Upper lobe of left lung (tissue), 6 donors: ENCODE measurements at regions not wholly inside any gene's neighbourhood (a gene's known extent, or its start where the extent isn't known, plus 50 kb on each side); places are given as distances from the start of the nearest gene placed in this dataset.

Source experiments
- ATAC-seq, 2 donors: fragments of 200-7000 bp; cut with Tn5 transposase; one replicate each; pipeline ENCODE4 v1.9.1; 2022; ENCODE audit warnings: mild to moderate bottlenecking in 2 of 2, moderate library complexity in 2 of 2; ENCODE audit not compliant: low FRiP score in 2 of 2
- DNase-seq, 2 donors: peaks; one replicate each; pipeline ENCODE4 v3.0.0-alpha.2; 2019 to 2020
- H3K27ac ChIP-seq, 4 donors: fragments of 200-600 bp; sonication (generic); one replicate each; pipeline ENCODE4 v1.5.1; 2016 to 2019
- H3K27me3 ChIP-seq, 4 donors: fragments of 200-600 bp; sonication (generic); one replicate each; pipeline ENCODE4 v1.5.1; 2017 to 2019
- H3K36me3 ChIP-seq, 4 donors: fragments of 200-600 bp; sonication (generic); one replicate each; pipeline ENCODE4 v1.5.1; 2016 to 2019
- H3K4me1 ChIP-seq, 4 donors: fragments of 200-600 bp; sonication (generic); one replicate each; pipeline ENCODE4 v1.5.1; 2018 to 2019
- H3K4me3 ChIP-seq, 4 donors: fragments of 200-600 bp; sonication (generic); one replicate each; pipeline ENCODE4 v1.5.1; 2017 to 2019; ENCODE audit warnings: mild to moderate bottlenecking in 2 of 4, moderate library complexity in 1 of 4
- H3K9me3 ChIP-seq, 4 donors: fragments of 200-600 bp; sonication (generic); one replicate each; pipeline ENCODE4 v1.5.1; 2018 to 2019
- CTCF ChIP-seq, 6 experiments: fragments of 450-650 bp in 4 of 6; fragments of 200-600 bp in 2 of 6; sonication (generic) in 2 of 6; IDR thresholded peaks; one replicate each; pipeline ENCODE4 v1.5.1; 2016 to 2019; ENCODE audit warnings: antibody characterized with exemption in 6 of 6
- EP300 ChIP-seq, 4 donors: sonication (generic); formaldehyde crosslinking; IDR thresholded peaks; one replicate each; pipeline ENCODE4 v1.5.1; 2017; ENCODE audit warnings: antibody characterized with exemption in 4 of 4, control low read depth in 2 of 4
- POLR2A ChIP-seq, 4 donors: fragments of 450-650 bp; IDR thresholded peaks; one replicate each; pipeline ENCODE4 v1.5.1; 2016 to 2017; ENCODE audit warnings: antibody characterized with exemption in 4 of 4, mild to moderate bottlenecking in 2 of 4
- POLR2AphosphoS5 ChIP-seq, 2 donors: sonication (generic); formaldehyde crosslinking; IDR thresholded peaks; one replicate each; pipeline ENCODE4 v1.5.1; 2017; ENCODE audit warnings: antibody characterized with exemption in 2 of 2
- WGBS, 2 donors: methylation state at CpG; one replicate each; pipeline ENCODE4 v1.1.5; 2017 to 2018; 5-methylcytosine and 5-hydroxymethylcytosine counted together
- donor health status: DM: no; HTN: no; CAD: no; lungs with moderate emphysema.
- donor health status: DM: no; HTN: yes; CAD: no; lungs with severe emphysema.

GRCh38 chr7:112869111-112869774 is 79.0 kb upstream of the TMEM168 start:
- WGBS, 2 donors = 81 to 82% methylated on average over 15 of the region's 15 CpGs
- no peak overlapping the region for H3K27ac ChIP-seq
- DNase-seq = peak; percentile 12 to 53

GRCh38 chr7:112868609-112869008 is 78.4 kb upstream of the TMEM168 start:
- DNase-seq (no peak), ATAC-seq (no peak)
- Histone ChIP-seq H3K27me3 (no peaks in the 10 kb centered on the region), H3K36me3 (no peaks in the 10 kb centered on the region), H3K4me1 (peaks cover 0 to 13% (median 5%) of the 10 kb centered on the region in 4 donors), H3K9me3 (no peaks in the 10 kb centered on the region), H3K27ac (no peak overlapping the region), H3K4me3 (no peak overlapping the region)
- WGBS, 2 donors = 86 to 92% methylated on average over 2 to 4 of the region's 4 CpGs
- TF ChIP-seq POLR2A (IDR thresholded peaks at IDR 0.05) (no peak), CTCF (IDR thresholded peaks at IDR 0.05) (no peak), POLR2AphosphoS5 (IDR thresholded peaks at IDR 0.05) (no peak), EP300 (IDR thresholded peaks at IDR 0.05) (no peak)

More at GRCh38 chr7:112869111-112869774, 79.0 kb upstream of the TMEM168 start:
- ATAC-seq = peak; percentile 32 to 76
- H3K4me1 ChIP-seq = peaks cover 0 to 13% (median 5%) of the 10 kb centered on the region in 4 donors
- no peak for TF ChIP-seq POLR2A (IDR thresholded peaks at IDR 0.05)
- TF ChIP-seq CTCF (IDR thresholded peaks at IDR 0.05) = peak; percentile 33 to 67 (median 54)
- H3K4me3 ChIP-seq = no peak overlapping the region
- no peaks in the 10 kb centered on the region for H3K36me3 ChIP-seq
- H3K9me3 ChIP-seq = no peaks in the 10 kb centered on the region
- no peaks in the 10 kb centered on the region for H3K27me3 ChIP-seq

DNA sequence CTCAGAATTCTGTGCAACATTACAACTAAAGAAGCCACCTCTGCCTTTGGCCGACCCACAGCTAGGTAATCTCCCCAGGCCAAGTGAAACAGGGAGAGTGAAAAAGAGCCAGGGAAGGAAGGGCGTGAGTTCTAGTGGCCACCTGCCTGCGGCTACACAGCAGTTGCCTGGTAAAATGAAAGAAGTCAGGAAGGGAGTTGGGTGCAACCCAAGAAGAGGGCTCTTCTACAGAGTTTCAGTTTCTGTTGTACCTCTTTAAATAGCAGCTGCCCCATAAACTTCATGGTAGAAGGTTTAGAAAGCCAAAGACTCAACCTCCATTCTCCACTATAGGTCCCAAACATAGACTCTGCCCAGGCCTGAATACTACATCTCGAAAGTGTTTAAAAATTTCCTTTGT is 76.2 kb upstream of the TMEM168 start:
- no peak for TF ChIP-seq POLR2A (IDR thresholded peaks at IDR 0.05)
- no peak for TF ChIP-seq CTCF (IDR thresholded peaks at IDR 0.05)
- TF ChIP-seq EP300 (IDR thresholded peaks at IDR 0.05) = no peak
- no peak for TF ChIP-seq POLR2AphosphoS5 (IDR thresholded peaks at IDR 0.05)
- ATAC-seq (no peak), DNase-seq (no peak)
- Histone ChIP-seq H3K9me3 (no peaks in the 10 kb centered on the region), H3K4me1 (peaks cover 0 to 13% (median 5%) of the 10 kb centered on the region in 4 donors), H3K27ac (peak overlapping the region in 1 of 4 donors; percentile 7), H3K36me3 (no peaks in the 10 kb centered on the region), H3K4me3 (no peak overlapping the region), H3K27me3 (no peaks in the 10 kb centered on the region)
- WGBS, 2 donors = 40% methylated on average over 4 of the region's 4 CpGs

GRCh38 chr7:112864380-112864779 is 74.2 kb upstream of the TMEM168 start:
- DNase-seq = no peak
- ATAC-seq = no peak
- no peak for TF ChIP-seq POLR2AphosphoS5 (IDR thresholded peaks at IDR 0.05)
- Histone ChIP-seq H3K27ac (no peak overlapping the region), H3K4me1 (peaks cover 0 to 13% (median 5%) of the 10 kb centered on the region in 4 donors), H3K4me3 (no peak overlapping the region), H3K9me3 (no peaks in the 10 kb centered on the region), H3K27me3 (no peaks in the 10 kb centered on the region), H3K36me3 (no peaks in the 10 kb centered on the region)

- 91% methylated on average over 2 of the region's 2 CpGs for WGBS, 2 donors
These were observed 68.6 kb upstream of the TMEM168 start for GRCh38 chr7:112858838-112859237.

More at GRCh38 chr7:112858838-112859237, 68.6 kb upstream of the TMEM168 start:
- DNase-seq (no peak), ATAC-seq (no peak)
- no peak overlapping the region for H3K27ac ChIP-seq
- no peaks in the 10 kb centered on the region for H3K9me3 ChIP-seq
- TF ChIP-seq CTCF (IDR thresholded peaks at IDR 0.05) (no peak), EP300 (IDR thresholded peaks at IDR 0.05) (no peak), POLR2A (IDR thresholded peaks at IDR 0.05) (no peak), POLR2AphosphoS5 (IDR thresholded peaks at IDR 0.05) (no peak)
- no peaks in the 10 kb centered on the region for H3K4me1 ChIP-seq
- H3K36me3 ChIP-seq = no peaks in the 10 kb centered on the region
- no peaks in the 10 kb centered on the region for H3K27me3 ChIP-seq
- H3K4me3 ChIP-seq = no peak overlapping the region
